ENCODE measurements at regions not wholly inside any gene's neighbourhood (a gene's known extent, or its start where the extent isn't known, plus 50 kb on each side); places are given as distances from the start of the nearest gene placed in this dataset.

DNA sequence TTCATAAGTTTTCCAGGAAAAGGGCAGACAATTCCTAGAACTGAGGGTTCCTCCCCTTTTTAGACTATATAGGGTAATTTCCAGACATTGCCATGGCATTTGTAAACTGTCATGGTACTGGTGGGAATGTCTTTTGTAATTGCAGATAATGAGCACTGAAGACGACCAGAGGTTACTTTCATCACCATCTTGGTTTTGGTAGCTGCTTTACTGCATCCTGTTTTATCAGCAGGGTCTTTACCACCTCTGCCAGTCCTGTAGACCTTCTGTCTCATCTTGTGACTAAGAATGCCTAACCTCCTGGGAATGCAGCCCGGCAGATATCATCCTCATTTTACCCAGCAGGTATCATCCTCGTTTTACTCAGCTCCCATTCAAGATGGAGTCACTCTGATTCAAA, 583.9 kb upstream of the KLHL29 start:
- no peak for DNase-seq

DNA sequence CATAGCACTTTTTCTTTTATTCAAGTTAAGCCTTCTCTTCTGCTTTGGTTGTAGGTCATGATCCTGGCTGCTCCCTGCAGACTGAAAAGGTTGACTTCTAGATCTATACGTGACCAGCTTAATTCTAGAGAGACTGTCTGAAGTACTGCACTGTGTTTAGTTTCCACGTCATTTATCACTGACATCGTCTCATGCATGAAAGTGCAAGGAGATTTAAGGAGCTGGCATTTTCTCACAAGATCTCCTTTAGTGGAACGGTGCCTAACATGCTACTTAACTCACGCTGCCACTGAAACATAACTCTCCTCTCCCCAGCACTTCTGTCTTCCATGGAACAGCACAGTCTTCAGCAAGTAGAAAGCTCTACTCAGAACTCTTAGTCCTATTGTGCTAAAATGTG, 583.0 kb upstream of the KLHL29 start:
- DNase-seq = no peak

DNA sequence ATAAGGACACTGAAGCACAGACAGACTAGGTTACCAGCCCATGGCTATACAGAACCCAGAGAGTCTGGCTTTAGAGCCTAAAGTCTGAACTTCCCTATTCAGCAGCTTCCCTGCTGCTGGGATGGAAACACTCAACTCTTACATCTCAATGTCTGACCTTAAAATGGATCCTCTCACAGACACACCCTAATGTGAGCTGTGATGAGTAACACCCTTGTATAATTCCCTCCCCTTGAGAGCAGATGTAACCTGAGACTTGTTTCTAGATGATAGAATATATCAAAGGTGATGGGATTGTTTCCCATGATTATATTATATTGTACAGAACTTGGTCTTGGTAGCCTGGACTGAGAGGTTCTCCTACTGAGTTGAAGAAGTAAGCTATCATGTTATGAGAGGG, 577.1 kb upstream of the KLHL29 start:
- DNase-seq = no peak

DNA sequence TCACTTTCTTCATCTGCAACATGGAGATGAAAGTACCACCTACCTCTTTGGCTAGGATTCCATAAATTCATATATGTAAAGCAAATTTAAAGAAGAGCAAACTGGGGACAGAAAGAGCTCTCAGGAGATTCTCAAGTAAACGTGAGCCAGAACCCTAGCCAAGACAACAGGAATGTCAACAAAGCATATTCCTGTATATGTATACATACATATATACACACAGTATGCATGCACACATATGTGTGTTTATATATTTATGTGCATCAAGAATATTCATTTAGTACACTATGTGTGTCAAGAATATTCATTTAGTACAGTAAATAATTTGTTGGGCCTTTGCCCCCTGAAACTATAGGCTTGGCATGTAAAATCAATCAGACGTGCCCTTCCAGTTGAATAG, 574.4 kb upstream of the KLHL29 start:
- DNase-seq = no peak

DNA sequence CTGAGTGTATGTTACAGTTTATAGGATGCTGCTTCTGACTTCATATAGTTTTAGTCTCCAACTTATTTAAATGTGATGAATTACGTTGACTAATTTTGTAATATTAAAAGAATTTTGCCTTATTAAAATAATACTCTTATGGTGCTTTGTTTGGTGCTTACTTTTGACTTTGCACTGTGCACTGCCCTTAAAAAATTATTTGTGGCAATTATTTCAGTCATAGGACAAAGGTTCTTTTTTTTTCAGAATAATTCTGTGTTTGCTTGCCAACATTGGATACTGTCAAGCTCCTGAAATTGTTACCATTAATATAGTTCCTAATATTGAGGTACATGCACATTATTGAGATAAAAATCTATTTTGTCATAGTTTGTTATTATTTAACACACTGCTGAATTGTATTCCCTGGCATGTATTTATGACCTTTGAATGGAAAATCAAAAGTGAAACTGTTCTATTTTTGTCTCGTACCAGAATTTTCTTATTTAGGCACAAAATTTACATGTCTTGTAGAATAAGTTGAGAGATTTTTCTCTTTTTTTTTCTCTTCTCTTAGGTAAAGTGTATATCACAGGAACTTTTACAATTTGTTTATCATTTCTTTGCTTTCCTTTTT, 572.8 kb upstream of the KLHL29 start:
- no peak for DNase-seq

DNA sequence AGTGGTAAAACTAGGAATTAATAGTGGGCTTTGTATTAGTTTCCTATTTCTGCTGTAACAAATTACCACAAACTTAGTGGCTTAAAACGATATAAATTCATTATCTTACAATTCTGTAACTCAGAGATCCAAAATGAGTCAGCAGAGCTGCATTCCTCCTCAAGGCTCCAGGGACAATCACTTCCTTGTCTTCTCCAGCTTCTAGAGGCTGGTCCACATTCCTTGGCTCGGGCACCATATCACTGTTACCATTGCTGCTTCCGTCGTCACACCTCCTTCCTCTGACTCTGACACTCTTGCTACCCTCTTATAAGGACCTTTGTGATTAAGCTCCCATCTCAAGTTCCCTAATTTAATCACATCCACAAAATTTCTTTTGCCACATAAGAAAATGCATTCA, 567.8 kb upstream of the KLHL29 start:
- DNase-seq = no peak

DNA sequence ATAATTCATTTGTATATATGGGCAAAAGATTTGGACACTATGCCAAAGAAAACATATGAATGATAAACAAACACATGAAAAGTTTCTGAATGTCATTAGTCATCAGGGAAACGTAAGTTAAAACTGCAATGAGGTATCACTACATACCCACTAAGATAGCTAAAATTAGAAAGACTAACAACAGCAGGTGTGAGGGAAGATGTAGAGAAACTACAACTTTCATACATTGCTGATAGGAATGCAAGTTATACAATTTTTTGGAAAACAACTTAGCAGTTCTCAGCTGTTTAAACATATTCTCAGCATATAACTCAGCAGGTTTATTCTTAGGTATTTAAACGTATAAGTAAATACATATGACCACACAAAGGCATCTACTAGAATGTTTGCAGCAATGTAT, 563.5 kb upstream of the KLHL29 start:
- DNase-seq = no peak

DNA sequence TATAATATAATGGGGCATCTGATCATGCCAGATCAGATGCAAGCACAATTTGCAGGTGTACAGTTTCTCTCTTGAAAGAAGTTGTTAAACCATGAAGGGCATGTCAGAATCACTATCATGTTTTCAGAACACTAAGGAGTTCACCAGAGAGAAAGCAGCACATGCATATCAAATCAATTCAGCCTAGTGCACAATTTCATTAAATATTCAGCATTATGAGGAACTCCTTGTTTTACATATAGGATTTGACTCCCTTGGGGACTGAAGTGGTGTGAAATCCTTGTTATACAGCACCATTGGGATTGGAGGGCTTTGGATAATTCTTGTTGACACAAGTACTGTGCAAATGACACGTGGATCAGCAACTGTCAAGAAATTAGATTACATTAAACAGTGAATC, 562.1 kb upstream of the KLHL29 start:
- DNase-seq = no peak

DNA sequence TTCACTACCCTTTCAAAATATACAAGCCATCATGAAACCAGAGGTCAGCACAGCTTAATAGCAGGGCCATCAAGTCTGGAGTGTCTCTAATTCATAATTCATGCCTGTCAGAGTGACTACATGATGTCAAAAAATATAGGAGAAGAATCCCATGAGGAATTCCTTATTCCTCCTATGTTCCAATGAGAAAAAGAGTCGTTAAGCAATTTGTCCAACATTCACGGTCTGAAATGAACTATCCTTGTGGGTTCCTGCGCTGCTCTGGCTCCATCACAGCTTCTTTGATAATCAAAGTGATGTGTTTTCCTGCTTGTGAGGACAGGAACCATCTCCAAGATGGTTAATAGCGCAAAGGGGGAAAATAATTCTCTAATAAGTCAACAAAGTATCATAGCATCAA, 560.4 kb upstream of the KLHL29 start:
- no peak for DNase-seq

DNA sequence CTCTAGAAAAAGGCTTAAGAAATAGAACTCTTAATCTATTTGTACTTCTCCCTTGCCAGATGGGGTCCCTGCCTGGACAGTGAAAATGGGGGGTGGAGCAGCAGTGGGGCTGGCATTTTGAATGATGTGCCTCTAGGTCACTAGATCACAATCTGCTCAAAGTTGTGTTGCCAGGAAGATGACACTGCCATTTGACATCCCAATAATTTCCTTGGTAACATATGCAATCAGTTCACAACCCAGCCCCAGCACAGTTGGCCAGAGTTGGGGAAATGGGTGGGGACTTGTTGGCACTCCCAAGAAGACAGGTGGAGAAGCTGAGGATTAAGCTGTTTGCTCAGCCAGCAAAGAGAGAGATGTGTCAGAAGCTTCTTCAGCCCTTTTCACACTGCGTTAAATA, 558.3 kb upstream of the KLHL29 start:
- DNase-seq = no peak

DNA sequence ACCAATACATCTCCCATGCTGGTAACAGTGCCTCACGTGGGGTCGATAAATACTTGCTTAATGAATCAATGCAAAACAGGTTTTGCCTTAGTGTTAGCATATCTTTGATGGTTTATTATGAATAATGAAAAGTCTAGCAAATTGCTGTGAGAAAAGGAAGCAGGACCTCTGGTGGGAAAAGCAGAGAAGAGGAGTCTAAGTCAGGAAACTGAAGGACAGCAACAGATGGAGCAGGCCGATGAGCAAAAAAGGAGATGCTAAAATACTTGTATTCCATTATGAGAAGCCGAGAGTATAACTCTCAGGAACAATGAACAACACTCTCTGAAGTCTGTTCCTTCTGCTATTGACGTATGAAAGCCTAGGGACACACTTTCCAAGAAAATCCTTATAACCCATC, 555.2 kb upstream of the KLHL29 start:
- no peak for DNase-seq

DNA sequence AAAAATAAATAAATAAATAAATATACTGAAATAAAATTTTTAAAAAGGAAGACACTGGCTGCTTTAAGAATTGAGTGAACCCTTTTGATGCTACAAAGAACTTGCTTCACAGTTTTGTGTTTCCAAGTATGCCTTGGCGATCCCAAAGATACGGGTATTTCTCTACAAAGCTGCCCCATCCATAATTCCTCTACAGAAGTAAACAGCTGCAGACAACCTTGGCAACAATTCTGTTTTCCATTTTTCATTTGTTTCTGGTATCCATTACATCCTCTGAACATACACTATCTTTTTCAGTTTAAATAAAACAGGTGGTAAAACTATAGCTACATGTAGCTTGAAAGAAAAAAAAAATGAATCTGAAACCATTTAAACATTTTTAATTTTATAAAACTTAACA, 552.8 kb upstream of the KLHL29 start:
- no peak for DNase-seq

DNA sequence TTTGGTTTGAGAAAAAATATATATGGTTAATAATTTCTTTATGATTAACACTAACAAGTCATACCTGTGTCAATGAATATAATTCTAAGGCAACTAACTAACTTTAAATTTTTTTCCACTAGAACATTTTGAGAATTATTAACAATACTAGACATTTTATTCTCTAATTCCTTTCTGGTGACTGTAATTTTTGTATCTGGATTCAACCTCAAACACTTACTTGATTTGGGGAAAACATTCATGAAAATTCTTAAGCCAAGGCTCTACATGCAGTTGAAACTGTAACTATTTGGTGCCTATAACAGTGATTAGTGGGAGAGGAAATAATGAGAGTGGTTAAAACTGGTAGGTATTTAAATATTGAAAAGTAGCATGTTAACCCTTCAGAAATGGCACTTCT, 546.5 kb upstream of the KLHL29 start:
- DNase-seq = no peak

DNA sequence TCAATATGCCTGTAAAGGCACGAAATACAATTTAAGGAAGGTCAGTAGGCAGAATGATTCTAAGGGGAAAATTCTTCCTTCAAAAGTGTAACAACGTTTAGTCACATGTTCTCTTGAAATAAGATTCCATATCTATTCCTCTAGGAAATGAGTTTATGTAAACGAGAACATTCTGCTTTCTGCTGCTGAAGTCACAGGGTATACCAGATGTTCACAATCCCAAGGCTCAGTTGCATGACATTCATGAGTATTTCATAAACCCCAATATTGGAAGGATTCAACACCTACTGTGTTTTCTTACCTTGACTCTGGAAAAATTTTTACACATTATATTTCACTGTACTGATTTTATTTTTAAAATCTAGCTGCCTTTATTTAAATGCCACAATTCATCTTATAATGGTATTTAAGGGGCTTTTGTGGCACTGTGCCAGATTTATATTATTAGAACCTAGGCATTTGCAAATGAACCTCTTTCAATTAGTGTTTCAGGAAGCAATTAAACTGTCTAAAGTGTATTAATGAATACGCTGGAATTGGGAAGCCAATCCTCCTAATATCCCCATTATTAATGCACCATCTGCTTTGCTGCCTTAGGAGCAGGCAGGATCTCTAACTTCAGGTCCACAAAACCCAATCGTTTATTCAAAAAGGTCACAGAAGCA, 542.6 kb upstream of the KLHL29 start:
- no peak for DNase-seq

DNA sequence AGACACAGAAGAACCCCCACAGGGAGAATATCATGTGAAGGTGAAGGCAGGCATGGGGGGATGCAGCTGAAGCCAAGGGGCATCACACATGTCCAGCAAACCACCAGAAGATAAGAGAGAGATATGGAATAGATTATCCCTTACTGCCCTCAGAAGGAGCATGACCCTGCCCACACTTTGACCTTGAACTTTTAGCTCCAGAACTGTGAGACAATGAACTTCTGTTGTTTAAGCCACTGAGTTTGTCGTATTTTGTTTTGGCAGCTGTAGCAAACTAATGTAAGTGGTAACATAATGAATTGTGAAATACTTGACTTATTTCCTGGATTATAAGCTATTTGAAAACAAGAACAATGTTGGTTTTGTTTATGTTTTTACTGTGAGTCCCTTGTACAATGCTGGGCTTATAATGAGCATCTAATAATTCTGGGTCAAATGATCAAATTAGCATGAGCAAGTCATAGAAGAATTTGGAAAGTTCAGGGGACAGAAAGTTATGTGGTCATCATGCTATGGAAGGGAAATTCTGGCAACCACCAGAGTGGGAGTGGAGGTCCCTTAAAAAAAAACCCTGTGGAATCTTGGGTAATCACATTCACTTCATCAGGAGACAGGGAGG, 541.0 kb upstream of the KLHL29 start:
- DNase-seq = no peak

DNA sequence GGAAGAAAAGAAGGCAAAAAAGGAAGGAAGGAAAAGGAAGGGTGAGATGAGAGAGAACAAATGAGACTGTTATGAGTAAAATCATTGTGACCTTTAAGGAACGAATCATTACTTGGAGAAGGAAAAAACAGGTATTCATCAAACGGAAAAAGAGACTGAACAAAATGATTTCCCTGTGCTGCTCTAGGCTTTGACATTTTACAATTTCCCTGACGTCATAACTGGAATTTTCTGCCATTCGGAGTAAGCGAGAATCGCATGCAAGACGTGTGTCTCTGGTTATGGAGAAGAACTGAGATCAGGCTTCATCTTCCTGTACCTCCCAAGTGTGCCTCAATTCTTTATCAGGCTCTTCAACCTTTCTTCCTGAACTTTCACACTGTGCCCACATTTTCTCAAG, 534.7 kb upstream of the KLHL29 start:
- DNase-seq = no peak

DNA sequence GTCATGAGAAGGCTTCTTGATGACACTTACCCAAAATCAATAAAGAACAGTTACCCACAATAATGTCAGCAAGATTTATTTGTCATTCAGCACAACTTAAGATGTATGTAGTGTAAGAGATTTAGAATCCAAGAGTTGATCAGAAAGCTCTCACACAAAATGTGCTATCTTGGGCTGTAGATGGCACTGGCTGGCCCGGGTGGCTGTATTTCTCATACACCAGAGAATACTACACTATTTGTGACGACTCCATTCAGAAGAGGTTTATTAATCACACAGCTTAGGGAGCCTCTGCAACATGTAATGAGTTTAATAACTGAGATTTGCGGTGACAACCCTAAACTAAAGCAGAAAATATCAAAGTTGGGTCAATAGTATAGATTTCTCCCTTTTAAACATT, 530.4 kb upstream of the KLHL29 start:
- no peak for DNase-seq

DNA sequence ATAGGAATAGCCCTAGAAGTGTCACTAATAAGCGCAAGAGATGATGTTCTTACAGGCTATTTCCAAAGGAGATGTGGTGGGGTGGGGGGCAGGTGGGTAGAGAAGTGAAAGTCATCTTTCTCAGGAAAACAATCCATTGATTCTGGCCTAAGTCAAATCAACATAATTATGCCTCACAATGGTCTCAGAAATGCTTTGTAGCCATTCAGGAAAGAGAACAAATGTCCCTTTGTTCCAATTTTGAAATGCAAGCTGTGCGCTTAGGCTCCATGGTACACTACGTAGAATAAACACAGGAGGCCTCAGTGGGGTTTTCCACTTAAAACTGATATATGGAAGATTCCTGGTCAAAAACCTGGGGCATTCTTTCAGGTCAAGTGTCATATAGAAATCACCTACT, 529.9 kb upstream of the KLHL29 start:
- no peak for DNase-seq

DNA sequence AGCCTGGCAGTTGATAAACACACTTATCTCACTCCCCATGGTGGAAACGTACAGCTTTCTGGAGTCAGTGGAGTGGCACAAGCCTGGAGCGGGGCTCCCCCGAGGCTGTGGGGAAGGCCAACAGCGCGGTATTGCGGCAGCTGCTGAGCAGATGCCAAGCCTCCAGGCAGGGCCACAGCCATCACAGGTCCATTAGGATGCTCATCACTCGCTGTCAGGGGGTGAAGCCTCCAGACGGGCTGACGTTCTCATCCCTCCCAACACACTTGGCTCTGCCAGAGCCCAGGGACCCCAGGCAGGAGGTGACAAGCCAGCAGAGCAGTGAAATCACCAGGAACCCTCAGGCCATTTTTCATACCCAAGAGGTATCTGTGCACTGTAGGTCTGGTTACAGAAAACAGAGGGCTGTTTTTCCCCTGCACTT, 529.2 kb upstream of the KLHL29 start:
- DNase-seq = no peak

DNA sequence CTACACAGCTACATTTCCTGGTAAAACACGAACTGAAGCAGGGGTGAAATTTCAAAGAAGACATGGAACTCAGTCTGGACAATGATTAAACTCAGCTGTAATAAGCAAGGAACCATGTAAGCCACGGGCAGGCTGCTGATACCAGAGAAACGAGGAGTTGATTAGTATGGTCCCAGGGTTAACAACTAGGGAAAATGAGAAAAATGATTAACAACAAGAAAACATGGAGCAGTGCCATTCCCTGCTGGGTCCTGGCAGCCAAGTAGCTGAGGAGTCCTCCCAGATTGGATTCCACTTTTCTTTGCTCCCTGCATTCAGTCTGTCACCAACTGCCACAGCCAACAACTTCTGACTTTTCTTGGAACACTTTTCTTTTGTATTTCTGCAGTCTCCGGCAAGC, 517.0 kb upstream of the KLHL29 start:
- no peak for DNase-seq

DNA sequence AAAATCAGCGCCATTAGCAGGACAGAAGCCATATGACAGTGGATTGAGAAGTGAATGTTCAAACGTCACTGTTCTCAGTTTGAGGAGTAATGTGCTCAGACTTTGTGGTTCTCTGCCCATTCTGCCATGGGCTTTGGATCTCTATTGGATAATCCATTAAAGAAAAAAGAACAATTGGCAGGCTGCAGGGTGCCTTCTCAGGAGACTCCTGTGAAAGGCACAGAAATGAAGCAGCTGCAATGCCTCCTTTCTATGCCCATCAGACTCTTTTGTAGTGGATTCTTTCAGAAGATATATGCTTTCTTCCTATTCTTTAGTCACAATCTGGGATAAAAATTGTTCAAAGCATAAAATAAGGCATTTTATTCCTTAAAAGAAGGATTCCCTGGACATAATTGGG, 506.9 kb upstream of the KLHL29 start:
- no peak for DNase-seq

DNA sequence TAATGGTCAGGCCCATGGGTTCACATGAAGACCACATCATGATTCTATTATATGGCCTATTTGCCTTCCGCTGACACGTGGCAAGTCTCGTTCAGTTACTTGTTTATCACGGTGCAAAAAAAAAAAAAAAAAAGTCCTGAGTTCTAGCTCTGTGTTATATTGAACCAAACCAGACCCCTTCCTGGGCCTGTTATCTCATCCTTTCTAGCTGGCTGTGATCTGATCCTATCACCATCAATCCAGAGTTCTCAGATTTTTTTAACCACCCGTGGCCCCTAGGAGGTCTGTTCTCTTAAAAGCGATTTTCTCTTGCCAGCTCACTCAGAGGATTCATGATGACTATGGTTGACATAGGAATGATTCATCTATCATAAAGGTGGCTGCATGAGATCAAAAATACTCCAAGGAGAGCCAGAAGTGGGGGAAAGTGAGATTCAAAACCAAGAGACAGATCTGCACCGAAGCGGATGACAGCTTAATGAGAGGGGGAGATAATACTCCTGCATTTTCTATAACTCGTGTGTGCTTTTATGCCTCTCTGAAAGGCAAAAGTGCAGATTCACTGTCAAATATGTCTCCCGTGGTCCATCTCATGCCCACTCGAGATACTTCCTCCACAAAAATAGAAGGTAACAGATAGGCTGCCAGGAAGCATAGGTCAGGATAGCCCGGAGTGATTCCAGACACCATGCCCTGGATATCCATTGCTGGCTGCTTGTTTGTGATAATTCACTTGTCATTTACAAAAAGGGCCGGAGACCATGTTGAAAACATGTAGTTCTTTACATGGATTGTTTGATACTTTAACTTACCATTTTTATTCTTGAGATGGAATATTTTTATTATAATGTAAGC, 505.7 kb upstream of the KLHL29 start:
- no peak for DNase-seq

DNA sequence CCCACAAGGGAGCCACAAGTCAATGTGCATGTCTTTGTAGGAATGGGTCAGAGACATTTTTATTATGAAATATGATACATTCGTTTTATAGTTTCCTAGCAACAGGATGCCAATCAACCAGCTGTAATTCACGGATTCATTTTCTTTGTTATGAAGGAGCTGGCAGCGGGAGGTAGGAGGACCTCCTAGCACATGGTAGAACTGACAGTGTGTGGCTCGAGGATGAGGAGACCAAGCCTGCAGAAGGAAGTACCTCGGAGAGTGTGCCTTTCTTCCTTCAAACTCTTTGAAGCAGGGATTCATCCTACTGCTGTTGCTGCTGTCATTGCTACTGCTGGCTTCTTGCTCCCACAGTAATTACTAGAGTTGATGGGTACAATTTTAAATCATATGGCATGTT, 504.8 kb upstream of the KLHL29 start:
- no peak for DNase-seq

DNA sequence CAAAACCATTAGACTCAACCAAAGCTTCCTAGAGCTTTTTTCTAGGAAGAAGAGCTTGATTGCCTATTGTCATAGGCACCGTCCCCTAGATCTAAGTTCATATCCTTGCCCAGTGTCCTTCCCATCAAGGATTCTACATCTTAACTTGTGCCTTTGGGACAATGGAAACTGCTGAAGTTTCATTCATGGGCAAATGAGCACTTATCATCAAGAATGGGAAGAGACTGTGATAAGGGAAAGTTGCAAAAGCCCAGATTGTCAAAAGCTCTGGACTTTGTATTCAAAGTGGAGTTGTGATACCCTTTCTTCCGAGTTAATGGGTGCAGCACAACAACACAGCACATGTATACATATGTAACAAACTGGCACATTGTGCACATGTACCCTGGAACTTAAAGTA, 503.0 kb upstream of the KLHL29 start:
- DNase-seq = no peak
